ENCODE measurements at regions not wholly inside any gene's neighbourhood (a gene's known extent, or its start where the extent isn't known, plus 50 kb on each side); places are given as distances from the start of the nearest gene placed in this dataset.

DNA sequence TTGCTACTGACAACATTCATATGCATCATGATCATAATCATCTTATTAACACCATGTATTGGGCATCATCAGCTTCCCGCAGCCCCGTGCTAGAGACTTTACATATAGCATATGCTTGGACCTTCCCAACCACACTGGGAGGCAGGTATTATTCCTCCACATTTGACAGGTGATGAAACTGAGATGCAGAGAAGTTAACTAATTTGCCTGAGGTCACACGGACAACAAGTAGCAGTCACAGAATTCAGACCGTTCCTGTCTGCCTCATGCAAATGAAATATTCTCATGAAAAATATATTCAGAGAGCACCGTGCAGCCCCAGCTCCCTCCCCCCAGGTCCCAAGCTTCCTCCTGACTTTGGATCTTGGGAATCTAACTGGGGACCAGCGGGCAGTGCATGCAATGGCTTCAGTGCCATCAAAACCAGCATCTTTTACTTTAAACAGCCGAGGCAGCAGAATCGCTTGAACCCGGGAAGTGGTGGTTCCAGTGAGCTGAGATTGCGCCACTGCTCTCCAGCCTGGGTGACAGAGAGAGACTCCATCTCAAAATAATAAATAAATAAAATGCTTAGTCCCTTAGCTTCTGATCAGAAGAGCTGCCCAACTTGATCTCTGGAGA is 112.2 kb upstream of the GPR26 start:
- TF ChIP-seq ESRRG (CRISPR knock-in tag; IDR thresholded peaks at IDR 0.05) = no peak
- no peak for TF ChIP-seq CSDC2 (CRISPR knock-in tag; IDR thresholded peaks at IDR 0.05)
- no peak for TF ChIP-seq RARB (CRISPR knock-in tag; IDR thresholded peaks at IDR 0.05)
- TF ChIP-seq ARNTL (CRISPR knock-in tag; IDR thresholded peaks at IDR 0.05; ENCODE audit: borderline replicate concordance, low read depth) = no peak
- no peak for TF ChIP-seq TOX (CRISPR knock-in tag; IDR thresholded peaks at IDR 0.05; ENCODE audit: borderline replicate concordance)
- TF ChIP-seq, protein P1, sequence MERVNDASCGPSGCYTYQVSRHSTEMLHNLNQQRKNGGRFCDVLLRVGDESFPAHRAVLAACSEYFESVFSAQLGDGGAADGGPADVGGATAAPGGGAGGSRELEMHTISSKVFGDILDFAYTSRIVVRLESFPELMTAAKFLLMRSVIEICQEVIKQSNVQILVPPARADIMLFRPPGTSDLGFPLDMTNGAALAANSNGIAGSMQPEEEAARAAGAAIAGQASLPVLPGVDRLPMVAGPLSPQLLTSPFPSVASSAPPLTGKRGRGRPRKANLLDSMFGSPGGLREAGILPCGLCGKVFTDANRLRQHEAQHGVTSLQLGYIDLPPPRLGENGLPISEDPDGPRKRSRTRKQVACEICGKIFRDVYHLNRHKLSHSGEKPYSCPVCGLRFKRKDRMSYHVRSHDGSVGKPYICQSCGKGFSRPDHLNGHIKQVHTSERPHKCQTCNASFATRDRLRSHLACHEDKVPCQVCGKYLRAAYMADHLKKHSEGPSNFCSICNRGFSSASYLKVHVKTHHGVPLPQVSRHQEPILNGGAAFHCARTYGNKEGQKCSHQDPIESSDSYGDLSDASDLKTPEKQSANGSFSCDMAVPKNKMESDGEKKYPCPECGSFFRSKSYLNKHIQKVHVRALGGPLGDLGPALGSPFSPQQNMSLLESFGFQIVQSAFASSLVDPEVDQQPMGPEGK (CRISPR knock-in tag; IDR thresholded peaks at IDR 0.05; ENCODE audit: borderline replicate concordance) = no peak
- no peak for TF ChIP-seq ZFP3 (CRISPR knock-in tag; IDR thresholded peaks at IDR 0.05)
- TF ChIP-seq, protein P2, sequence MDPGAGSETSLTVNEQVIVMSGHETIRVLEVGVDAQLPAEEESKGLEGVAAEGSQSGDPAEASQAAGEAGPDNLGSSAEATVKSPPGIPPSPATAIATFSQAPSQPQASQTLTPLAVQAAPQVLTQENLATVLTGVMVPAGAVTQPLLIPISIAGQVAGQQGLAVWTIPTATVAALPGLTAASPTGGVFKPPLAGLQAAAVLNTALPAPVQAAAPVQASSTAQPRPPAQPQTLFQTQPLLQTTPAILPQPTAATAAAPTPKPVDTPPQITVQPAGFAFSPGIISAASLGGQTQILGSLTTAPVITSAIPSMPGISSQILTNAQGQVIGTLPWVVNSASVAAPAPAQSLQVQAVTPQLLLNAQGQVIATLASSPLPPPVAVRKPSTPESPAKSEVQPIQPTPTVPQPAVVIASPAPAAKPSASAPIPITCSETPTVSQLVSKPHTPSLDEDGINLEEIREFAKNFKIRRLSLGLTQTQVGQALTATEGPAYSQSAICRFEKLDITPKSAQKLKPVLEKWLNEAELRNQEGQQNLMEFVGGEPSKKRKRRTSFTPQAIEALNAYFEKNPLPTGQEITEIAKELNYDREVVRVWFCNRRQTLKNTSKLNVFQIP (CRISPR knock-in tag; IDR thresholded peaks at IDR 0.05; ENCODE audit: borderline replicate concordance, low read depth) = no peak
- TF ChIP-seq ZNF8 (CRISPR knock-in tag; IDR thresholded peaks at IDR 0.05) = no peak
- ATAC-seq = no peak

GRCh38 chr10:123554656-123555055 is 111.5 kb upstream of the GPR26 start:
- no peak for TF ChIP-seq ISL1 (CRISPR knock-in tag; IDR thresholded peaks at IDR 0.05)
- no peak for ATAC-seq

DNA sequence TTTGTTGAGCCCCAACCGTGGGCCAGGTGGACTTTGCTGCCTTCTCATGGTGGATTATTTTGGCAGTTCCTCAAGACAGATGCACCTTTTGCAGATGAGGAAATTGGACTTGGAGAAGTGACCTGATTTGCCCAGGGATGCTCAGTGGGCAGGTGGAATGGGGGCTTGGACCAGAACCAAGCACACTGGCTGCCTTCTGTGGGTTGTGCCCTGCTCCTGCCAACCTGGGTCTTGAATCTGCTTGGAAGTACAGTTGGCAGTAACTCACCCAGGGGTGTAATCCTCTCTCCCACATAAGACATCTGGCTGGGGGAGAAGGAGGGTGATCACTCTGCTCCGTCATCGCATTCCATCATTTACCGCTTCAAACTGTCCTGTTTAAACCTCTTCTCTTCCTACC is 110.5 kb upstream of the GPR26 start:
- TF ChIP-seq PPARA (CRISPR knock-in tag; IDR thresholded peaks at IDR 0.05; ENCODE audit: borderline replicate concordance) = no peak
- TF ChIP-seq CSDC2 (CRISPR knock-in tag; IDR thresholded peaks at IDR 0.05) = no peak
- TF ChIP-seq TSHZ2 (CRISPR knock-in tag; IDR thresholded peaks at IDR 0.05) = no peak
- no peak for TF ChIP-seq TOX (CRISPR knock-in tag; IDR thresholded peaks at IDR 0.05; ENCODE audit: borderline replicate concordance)
- TF ChIP-seq ISL1 (CRISPR knock-in tag; IDR thresholded peaks at IDR 0.05) = no peak
- no peak for TF ChIP-seq ZFP3 (CRISPR knock-in tag; IDR thresholded peaks at IDR 0.05)
- TF ChIP-seq, protein P1 (CRISPR knock-in tag; IDR thresholded peaks at IDR 0.05; ENCODE audit: borderline replicate concordance) = no peak
- no peak for TF ChIP-seq ZFP30 (CRISPR knock-in tag; IDR thresholded peaks at IDR 0.05)
- no peak for TF ChIP-seq RARB (CRISPR knock-in tag; IDR thresholded peaks at IDR 0.05)
- TF ChIP-seq, protein P2 (CRISPR knock-in tag; IDR thresholded peaks at IDR 0.05; ENCODE audit: borderline replicate concordance, low read depth) = no peak
- TF ChIP-seq ZNF8 (CRISPR knock-in tag; IDR thresholded peaks at IDR 0.05) = no peak
- TF ChIP-seq ESRRG (CRISPR knock-in tag; IDR thresholded peaks at IDR 0.05) = no peak
- no peak for TF ChIP-seq ZNF565 (CRISPR knock-in tag; conservative IDR thresholded peaks at IDR 0.05; ENCODE audit: low read depth)
- no peak for TF ChIP-seq SNAI2 (CRISPR knock-in tag; IDR thresholded peaks at IDR 0.05)
- no peak for TF ChIP-seq ARNTL (CRISPR knock-in tag; IDR thresholded peaks at IDR 0.05; ENCODE audit: borderline replicate concordance, low read depth)
- no peak for TF ChIP-seq CREB5 (CRISPR knock-in tag; IDR thresholded peaks at IDR 0.05; ENCODE audit: low read depth)
- TF ChIP-seq ZC3H10 (CRISPR knock-in tag; IDR thresholded peaks at IDR 0.05) = no peak
- TF ChIP-seq OSR1 (CRISPR knock-in tag; IDR thresholded peaks at IDR 0.05) = no peak
- ATAC-seq = no peak

All from SK-N-SH treated with all-trans-retinoic acid at 6 μM for 48 hours (cell line).